IMR-90 (cell line): ENCODE measurements at regions not wholly inside any gene's neighbourhood (a gene's known extent, or its start where the extent isn't known, plus 50 kb on each side); places are given as distances from the start of the nearest gene placed in this dataset.

Experiments
- ATAC-seq: fragments of 200-7000 bp; cut with Tn5 transposase; 2 replicates; pipeline ENCODE4 v1.9.1; 2020; ENCODE audit warnings: low read depth, mild to moderate bottlenecking, moderate library complexity
- BruUV-seq: library from RNA; stranded (reverse); fragments of 400-500 nt; replicated peaks from 2 replicates; lab custom pipeline; 2021; lab: Mats Ljungman, UMichigan
- CTCF ChIA-PET: fragments of 300-600 bp; formaldehyde crosslinking; extraction: SDS; loops from one replicate; lab custom pipeline; 2021; ENCODE audit warnings: antibody characterized with exemption; lab: Yijun Ruan, JAX
- POLR2A ChIA-PET: fragments of 300-600 bp; sonication (Branson Sonifier 250); formaldehyde crosslinking; loops from one replicate; lab custom pipeline; 2022; ENCODE audit warnings: antibody characterized with exemption; ENCODE audit not compliant: unreplicated experiment; lab: Charles Lee
- DNase-seq: peaks from one replicate; pipeline ENCODE4 v3.0.0; 2013
- H2AFZ ChIP-seq: replicated peaks from 2 replicates; pipeline ENCODE3; 2013; ENCODE audit warnings: low read length, mild to moderate bottlenecking; ENCODE audit not compliant: poor library complexity
- H2AK5ac ChIP-seq: 2 replicates; pipeline ENCODE4 v1.6.1; 2013; ENCODE audit warnings: low read depth, low read length, inconsistent platforms
- H2AK9ac ChIP-seq: replicated peaks from 2 replicates; pipeline ENCODE3; 2013; ENCODE audit warnings: mild to moderate bottlenecking, low read depth, low read length, moderate library complexity; ENCODE audit not compliant: poor library complexity
- H2BK120ac ChIP-seq: 2 replicates; pipeline ENCODE4 v1.6.1; 2013; ENCODE audit warnings: low read depth, low read length, inconsistent platforms
- H2BK15ac ChIP-seq: 3 replicates; pipeline ENCODE4 v1.6.1; 2013; ENCODE audit warnings: low read depth, low read length, inconsistent platforms
- H2BK20ac ChIP-seq: 2 replicates; pipeline ENCODE4 v1.6.1; 2013; ENCODE audit warnings: low read depth, mild to moderate bottlenecking, inconsistent platforms, low read length, moderate library complexity
- H2BK5ac ChIP-seq: 2 replicates; pipeline ENCODE4 v1.6.1; 2013; ENCODE audit warnings: mild to moderate bottlenecking, low read depth, low read length, inconsistent platforms; ENCODE audit not compliant: poor library complexity, severe bottlenecking
- H3K14ac ChIP-seq: replicated peaks from 2 replicates; pipeline ENCODE4 v1.6.1; 2013; ENCODE audit warnings: low read depth, low read length, inconsistent platforms
- H3K18ac ChIP-seq: 2 replicates; pipeline ENCODE4 v1.6.1; 2013; ENCODE audit warnings: low read depth, low read length, control low read depth
- H3K23ac ChIP-seq: 2 replicates; pipeline ENCODE4 v1.6.1; 2013; ENCODE audit warnings: low read depth, low read length, inconsistent platforms
- H3K27ac ChIP-seq: 2 replicates; pipeline ENCODE4 v1.5.1; 2013; ENCODE audit warnings: mild to moderate bottlenecking, control low read depth, low read length; ENCODE audit not compliant: insufficient read depth
- H3K27me3 ChIP-seq: 2 replicates; pipeline ENCODE4 v1.6.1; 2013; ENCODE audit warnings: low read length; ENCODE audit not compliant: control insufficient read depth, insufficient read depth
- H3K36me3 ChIP-seq: 2 replicates; pipeline ENCODE4 v1.6.1; 2013; ENCODE audit warnings: low read length, mixed read lengths; ENCODE audit not compliant: control insufficient read depth, insufficient read depth
- H3K4ac ChIP-seq: 2 replicates; pipeline ENCODE4 v1.6.1; 2013; ENCODE audit warnings: low read depth, low read length, inconsistent platforms
- H3K4me1 ChIP-seq: 2 replicates; pipeline ENCODE4 v1.6.1; 2013; ENCODE audit warnings: low read length, mixed read lengths; ENCODE audit not compliant: control insufficient read depth, insufficient read depth
- H3K4me2 ChIP-seq: 2 replicates; pipeline ENCODE4 v1.6.1; 2013; ENCODE audit warnings: low read depth, mild to moderate bottlenecking, control low read depth, low read length, moderate library complexity
- H3K4me3 ChIP-seq: 2 replicates; pipeline ENCODE4 v1.5.1; 2013; ENCODE audit warnings: low read depth, mild to moderate bottlenecking, control low read depth, low read length, moderate library complexity; ENCODE audit not compliant: insufficient read depth
- H3K56ac ChIP-seq: 2 replicates; pipeline ENCODE4 v1.6.1; 2013; ENCODE audit warnings: low read length, inconsistent platforms; ENCODE audit not compliant: insufficient read depth; ENCODE audit errors: extremely low read depth
- H3K79me1 ChIP-seq, 2 experiments: 2 replicates each; pipeline ENCODE4 v1.6.1; 2013; ENCODE audit warnings: low read length in 2 of 2, inconsistent platforms in 1 of 2, low read depth in 1 of 2
- H3K9ac ChIP-seq: 2 replicates; pipeline ENCODE4 v1.6.1; 2013; ENCODE audit warnings: low read depth, low read length, control low read depth
- H3K9me1 ChIP-seq: 2 replicates; pipeline ENCODE4 v1.6.1; 2013; ENCODE audit warnings: low read length, inconsistent platforms; ENCODE audit not compliant: insufficient read depth
- H3K9me3 ChIP-seq: 2 replicates; pipeline ENCODE4 v1.6.1; 2013; ENCODE audit warnings: low read length; ENCODE audit not compliant: control insufficient read depth, insufficient read depth
- H4K20me1 ChIP-seq: 2 replicates; pipeline ENCODE4 v1.6.1; 2013; ENCODE audit warnings: low read length, inconsistent platforms; ENCODE audit not compliant: insufficient read depth
- H4K5ac ChIP-seq: 2 replicates; pipeline ENCODE4 v1.6.1; 2013; ENCODE audit warnings: mild to moderate bottlenecking, low read depth, low read length, control low read depth
- H4K8ac ChIP-seq, 2 experiments: 2 replicates each; pipeline ENCODE4 v1.6.1; 2013; ENCODE audit warnings: low read depth in 2 of 2, low read length in 2 of 2, control low read depth in 1 of 2, inconsistent platforms in 1 of 2
- H4K91ac ChIP-seq: 2 replicates; pipeline ENCODE4 v1.6.1; 2013; ENCODE audit warnings: low read depth, low read length, inconsistent platforms; ENCODE audit not compliant: insufficient read depth
- BHLHE40 ChIP-seq: fragments of 150-350 bp; IDR thresholded peaks from 2 replicates; pipeline ENCODE4 v1.6.1; 2016; ENCODE audit warnings: mild to moderate bottlenecking, low read depth, low read length
- CEBPB ChIP-seq: IDR thresholded peaks from 2 replicates; pipeline ENCODE4 v1.6.1; 2012; ENCODE audit warnings: low read depth, low read length, improper control_type of control experiment
- CHD1 ChIP-seq: IDR thresholded peaks from 2 replicates; pipeline ENCODE4 v1.6.1; 2012; ENCODE audit warnings: low read depth, low read length, improper control_type of control experiment
- CTCF ChIP-seq: conservative IDR thresholded peaks from 2 replicates; pipeline ENCODE4 v1.5.1; 2012; ENCODE audit warnings: mild to moderate bottlenecking, low read depth, low read length, improper control_type of control experiment
- ELK1 ChIP-seq: fragments of 150-350 bp; IDR thresholded peaks from 2 replicates; pipeline ENCODE4 v1.6.1; 2016; ENCODE audit warnings: low read depth, mild to moderate bottlenecking, low read length, moderate library complexity, borderline replicate concordance
- FOS ChIP-seq: fragments of 150-350 bp; IDR thresholded peaks from 2 replicates; pipeline ENCODE4 v1.6.1; 2016; ENCODE audit warnings: low read depth, low read length
- MAFK ChIP-seq: IDR thresholded peaks from 2 replicates; pipeline ENCODE4 v1.6.1; 2012; ENCODE audit warnings: low read depth, low read length, improper control_type of control experiment
- MAZ ChIP-seq: IDR thresholded peaks from 2 replicates; pipeline ENCODE4 v1.6.1; 2012; ENCODE audit warnings: low read depth, mild to moderate bottlenecking, low read length, improper control_type of control experiment, moderate library complexity, borderline replicate concordance
- MXI1 ChIP-seq: IDR thresholded peaks from 2 replicates; pipeline ENCODE4 v1.6.1; 2012; ENCODE audit warnings: low read depth, mild to moderate bottlenecking, low read length, moderate library complexity, borderline replicate concordance
- NFE2L2 ChIP-seq: fragments of 150-350 bp; IDR thresholded peaks from 2 replicates; pipeline ENCODE4 v1.6.1; 2016; ENCODE audit warnings: low read depth, mild to moderate bottlenecking, low read length
- POLR2A ChIP-seq: IDR thresholded peaks from 2 replicates; pipeline ENCODE4 v1.6.1; 2012; ENCODE audit warnings: mild to moderate bottlenecking, low read depth, low read length
- RAD21 ChIP-seq: IDR thresholded peaks from 2 replicates; pipeline ENCODE4 v1.6.1; 2012; ENCODE audit warnings: low read length, improper control_type of control experiment
- RCOR1 ChIP-seq: IDR thresholded peaks from 2 replicates; pipeline ENCODE4 v1.6.1; 2012; ENCODE audit warnings: mild to moderate bottlenecking, low read length, improper control_type of control experiment; ENCODE audit not compliant: insufficient replicate concordance
- RFX5 ChIP-seq: IDR thresholded peaks from 2 replicates; pipeline ENCODE4 v1.8.0; 2012; ENCODE audit warnings: low read depth, mild to moderate bottlenecking, low read length, moderate library complexity
- SMC3 ChIP-seq: fragments of 150-350 bp; IDR thresholded peaks from 2 replicates; pipeline ENCODE4 v1.6.1; 2016; ENCODE audit warnings: low read depth, mild to moderate bottlenecking, antibody characterized with exemption, low read length, moderate library complexity
- USF2 ChIP-seq: fragments of 150-350 bp; IDR thresholded peaks from 2 replicates; pipeline ENCODE4 v1.6.1; 2017; ENCODE audit warnings: mild to moderate bottlenecking, antibody characterized with exemption, low read length, low read depth
- WGBS, 2 experiments: methylation state at CpG; one replicate each; pipeline versions ENCODE4 v1.1.5 to v1.1.7; 2013; ENCODE audit warnings: missing lambda C conversion rate in 2 of 2; ENCODE audit not compliant: insufficient read length in 1 of 2; ENCODE audit errors: extremely low coverage in 2 of 2; 5-methylcytosine and 5-hydroxymethylcytosine counted together
- dilution Hi-C: fragments of 300-500 bp; cut with HindIII; formaldehyde crosslinking; loops from one replicate; pipeline ENCODE4 v1.14.3; 2018; ENCODE audit warnings: low sequenced_read_pairs; ENCODE audit not compliant: unreplicated experiment
- in situ Hi-C: fragments of 300-500 bp; cut with MboI; formaldehyde crosslinking; loops from 3 replicates; pipeline ENCODE4 v1.14.3; 2019; ENCODE audit warnings: low sequenced_read_pairs, inconsistent platforms, mixed read lengths
- intact Hi-C: fragments of 100-400 bp; cut with micrococcal nuclease; formaldehyde crosslinking; loops from 2 replicates; pipeline ENCODE4 v1.10.0; 2022

- H2BK20ac ChIP-seq = no peak overlapping the region
- peaks cover 6% of the 10 kb centered on the region for H3K4me1 ChIP-seq
- no peak overlapping the region for H2AK9ac ChIP-seq
- no peak overlapping the region for H3K4me2 ChIP-seq
- POLR2A ChIA-PET = no interaction called here
- H2AK5ac ChIP-seq = no peak overlapping the region
- no peaks in the 10 kb centered on the region for H3K79me1 ChIP-seq
- ATAC-seq = no peak
- no peaks in the 10 kb centered on the region for H3K36me3 ChIP-seq
- dilution Hi-C loops (no loop called here), intact Hi-C loops (no loop called here), in situ Hi-C loops (no loop called here)
- H3K4me3 ChIP-seq = no peak overlapping the region
- H4K20me1 ChIP-seq = no peaks in the 10 kb centered on the region
- H4K8ac ChIP-seq = no peak overlapping the region
- 39% methylated on average over 6 of the region's 10 CpGs; no CpG with 5 or more reads in 1 of the 2 experiments for WGBS, 2 experiments
- no peak overlapping the region for H4K5ac ChIP-seq
- H3K23ac ChIP-seq = no peak overlapping the region
- no peak overlapping the region for H3K9ac ChIP-seq
- H3K4ac ChIP-seq = no peak overlapping the region
- H2BK120ac ChIP-seq = no peak overlapping the region
- H2BK15ac ChIP-seq = no peak overlapping the region
- DNase-seq = no peak
- H3K18ac ChIP-seq = no peak overlapping the region
- H2AFZ ChIP-seq = no peak overlapping the region
- CTCF ChIA-PET = interaction anchor here (0.6 to 1.0 kb wide), 2 partner anchors 11 to 426 kb away, joined by 3 to 4 read pairs; no protein-coding TSS in a partner anchor
- TF ChIP-seq POLR2A = no peak
- no peak for TF ChIP-seq RFX5
- no peak for TF ChIP-seq CEBPB
- TF ChIP-seq BHLHE40 = no peak
- TF ChIP-seq USF2 = no peak
- TF ChIP-seq RCOR1 = no peak
- TF ChIP-seq ELK1 = no peak
- no peak for TF ChIP-seq NFE2L2
- TF ChIP-seq FOS = no peak
- no peak for TF ChIP-seq MAFK
- no peak for TF ChIP-seq SMC3
- no peak for TF ChIP-seq RAD21
- no peak for TF ChIP-seq CTCF
- TF ChIP-seq MXI1 = no peak
- TF ChIP-seq CHD1 = no peak
- no peak for TF ChIP-seq MAZ
- no peak overlapping the region for H3K27ac ChIP-seq
- H3K9me3 ChIP-seq = no peaks in the 10 kb centered on the region
- peaks cover 12% of the 10 kb centered on the region; the same call in 1 of the 2 replicates for H3K9me1 ChIP-seq
- no peak overlapping the region for H2BK5ac ChIP-seq
- no peak overlapping the region for H3K14ac ChIP-seq
- no peak overlapping the region for H4K91ac ChIP-seq
- BruUV-seq = no TSS peak
- H3K56ac ChIP-seq = no peak overlapping the region
- peaks cover 11% of the 10 kb centered on the region for H3K27me3 ChIP-seq
These were observed 79.2 kb upstream of the ARHGEF7 start for GRCh38 chr13:111035861-111036260.
